Upper lobe of left lung (tissue), 4 donors: ENCODE measurements at regions not wholly inside any gene's neighbourhood (a gene's known extent, or its start where the extent isn't known, plus 50 kb on each side); places are given as distances from the start of the nearest gene placed in this dataset.

Experiments
- EP300 ChIP-seq, 4 donors: sonication (generic); formaldehyde crosslinking; IDR thresholded peaks; one replicate each; pipeline ENCODE4 v1.5.1; 2017; ENCODE audit warnings: antibody characterized with exemption in 4 of 4, control low read depth in 2 of 4
- POLR2A ChIP-seq, 4 donors: fragments of 450-650 bp; IDR thresholded peaks; one replicate each; pipeline ENCODE4 v1.5.1; 2016 to 2017; ENCODE audit warnings: antibody characterized with exemption in 4 of 4, mild to moderate bottlenecking in 2 of 4
- TF ChIP-seq, protein P1 (sequence below), 6 experiments: fragments of 450-650 bp in 4 of 6; fragments of 200-600 bp in 2 of 6; sonication (generic) in 2 of 6; IDR thresholded peaks; one replicate each; pipeline ENCODE4 v1.5.1; 2016 to 2019; ENCODE audit warnings: antibody characterized with exemption in 6 of 6

DNA sequence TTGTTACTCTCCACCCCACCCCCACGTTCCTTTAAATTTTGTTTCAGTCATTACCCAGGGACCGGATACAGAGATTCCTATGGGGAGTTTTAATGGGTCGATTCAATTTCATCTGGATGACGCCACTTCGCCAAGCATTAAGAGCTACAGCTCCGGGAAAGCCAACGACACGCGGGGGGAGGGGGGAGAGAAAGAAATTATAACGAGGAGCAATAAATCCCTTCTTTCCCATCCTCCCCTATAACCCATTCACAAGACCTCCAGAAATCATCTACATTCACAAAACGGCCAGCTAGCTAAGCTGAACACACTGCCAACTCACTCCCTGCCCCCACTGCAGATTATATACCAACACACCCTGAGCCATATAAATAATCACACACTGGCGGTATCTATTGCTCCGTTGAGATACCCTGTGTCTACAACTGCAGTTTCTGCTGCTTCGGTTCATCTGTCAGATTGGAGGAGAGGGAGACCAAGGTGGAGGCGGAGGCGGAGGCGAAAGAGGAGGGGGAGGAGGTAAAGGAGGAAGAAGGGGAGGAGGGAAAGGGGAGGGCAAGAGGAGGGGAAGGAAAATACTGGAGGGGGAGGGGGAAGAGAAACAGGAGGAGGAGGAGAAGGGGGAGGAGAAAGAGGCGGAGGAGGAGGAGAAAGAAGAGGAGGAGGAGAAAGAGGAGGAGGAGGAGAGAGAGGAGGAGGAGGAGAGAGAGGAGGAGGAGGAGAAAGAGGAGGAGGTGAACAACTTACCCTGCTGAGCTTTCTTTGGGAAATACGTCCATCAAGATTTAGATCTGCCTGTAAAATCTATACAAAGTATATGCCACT, 113.9 kb upstream of the VAMP7 start:
- TF ChIP-seq POLR2A (IDR thresholded peaks at IDR 0.05) (no peak), EP300 (IDR thresholded peaks at IDR 0.05) (no peak)
- TF ChIP-seq, protein P1, sequence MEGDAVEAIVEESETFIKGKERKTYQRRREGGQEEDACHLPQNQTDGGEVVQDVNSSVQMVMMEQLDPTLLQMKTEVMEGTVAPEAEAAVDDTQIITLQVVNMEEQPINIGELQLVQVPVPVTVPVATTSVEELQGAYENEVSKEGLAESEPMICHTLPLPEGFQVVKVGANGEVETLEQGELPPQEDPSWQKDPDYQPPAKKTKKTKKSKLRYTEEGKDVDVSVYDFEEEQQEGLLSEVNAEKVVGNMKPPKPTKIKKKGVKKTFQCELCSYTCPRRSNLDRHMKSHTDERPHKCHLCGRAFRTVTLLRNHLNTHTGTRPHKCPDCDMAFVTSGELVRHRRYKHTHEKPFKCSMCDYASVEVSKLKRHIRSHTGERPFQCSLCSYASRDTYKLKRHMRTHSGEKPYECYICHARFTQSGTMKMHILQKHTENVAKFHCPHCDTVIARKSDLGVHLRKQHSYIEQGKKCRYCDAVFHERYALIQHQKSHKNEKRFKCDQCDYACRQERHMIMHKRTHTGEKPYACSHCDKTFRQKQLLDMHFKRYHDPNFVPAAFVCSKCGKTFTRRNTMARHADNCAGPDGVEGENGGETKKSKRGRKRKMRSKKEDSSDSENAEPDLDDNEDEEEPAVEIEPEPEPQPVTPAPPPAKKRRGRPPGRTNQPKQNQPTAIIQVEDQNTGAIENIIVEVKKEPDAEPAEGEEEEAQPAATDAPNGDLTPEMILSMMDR (IDR thresholded peaks at IDR 0.05): no peak
